AG04449 (cell line): ENCODE measurements at regions not wholly inside any gene's neighbourhood (a gene's known extent, or its start where the extent isn't known, plus 50 kb on each side); places are given as distances from the start of the nearest gene placed in this dataset.

Experiments
- CTCF ChIA-PET: fragments of 350-600 bp; formaldehyde crosslinking; extraction: SDS; loops from one replicate; lab custom pipeline; 2021; ENCODE audit warnings: antibody characterized with exemption; lab: Yijun Ruan, JAX
- POLR2A ChIA-PET: fragments of 400-600, 350-600 bp; formaldehyde crosslinking; extraction: SDS; loops from one replicate; lab custom pipeline; 2020; ENCODE audit warnings: antibody characterized with exemption, inconsistent platforms; lab: Yijun Ruan, JAX
- DNase-seq: peaks from one replicate; pipeline ENCODE4 v3.0.0-alpha.2; 2010; ENCODE audit warnings: low read depth, low spot score
- H3K4me3 ChIP-seq: 2 replicates; pipeline ENCODE4 v1.5.1; 2011; ENCODE audit warnings: low read depth, mild to moderate bottlenecking, control low read depth, low read length
- CTCF ChIP-seq: IDR thresholded peaks from one replicate; pipeline ENCODE4 v1.5.1; 2011; ENCODE audit warnings: mild to moderate bottlenecking, moderate library complexity, low read length, control low read depth, inconsistent platforms; ENCODE audit not compliant: insufficient read depth; ENCODE audit errors: missing control alignments

DNA sequence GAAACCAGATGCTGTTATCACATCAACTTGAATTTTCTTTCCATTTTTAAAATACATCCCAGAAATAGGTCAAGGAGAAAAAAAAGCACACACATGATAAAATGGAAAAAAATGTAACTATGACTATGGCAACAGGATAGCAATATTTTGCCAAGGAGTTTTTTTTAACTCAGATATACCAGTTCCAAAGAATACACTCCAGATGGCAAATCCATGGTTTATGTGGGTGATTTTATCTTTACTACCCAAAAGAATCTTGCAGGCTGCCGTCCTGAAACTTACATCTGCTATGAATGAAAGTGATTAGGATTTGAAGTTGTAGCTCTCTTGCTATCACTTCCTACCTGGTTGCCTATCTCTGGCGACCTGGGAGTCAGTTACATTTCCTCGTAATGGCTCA, 91.0 kb upstream of the PLPPR4 start:
- no peak for TF ChIP-seq CTCF
- DNase-seq, result no peak
- no peak overlapping the region for H3K4me3 ChIP-seq
- POLR2A ChIA-PET, result no interaction called here
- CTCF ChIA-PET, result interaction anchor here (1.0 to 2.3 kb wide), 2 partner anchors 10 to 308 kb away, joined by 3 to 19 read pairs; no protein-coding TSS in a partner anchor

- no peak for TF ChIP-seq CTCF
- H3K4me3 ChIP-seq, result no peak overlapping the region
- DNase-seq, result no peak
- ChIA-PET POLR2A (no interaction called here), CTCF (interaction anchor here (0.9 to 2.3 kb wide), 4 partner anchors 9 to 380 kb away, joined by 3 to 19 read pairs (median 4); no protein-coding TSS in a partner anchor)
These were observed 90.4 kb upstream of the PLPPR4 start for GRCh38 chr1:99173900-99174299.

DNA sequence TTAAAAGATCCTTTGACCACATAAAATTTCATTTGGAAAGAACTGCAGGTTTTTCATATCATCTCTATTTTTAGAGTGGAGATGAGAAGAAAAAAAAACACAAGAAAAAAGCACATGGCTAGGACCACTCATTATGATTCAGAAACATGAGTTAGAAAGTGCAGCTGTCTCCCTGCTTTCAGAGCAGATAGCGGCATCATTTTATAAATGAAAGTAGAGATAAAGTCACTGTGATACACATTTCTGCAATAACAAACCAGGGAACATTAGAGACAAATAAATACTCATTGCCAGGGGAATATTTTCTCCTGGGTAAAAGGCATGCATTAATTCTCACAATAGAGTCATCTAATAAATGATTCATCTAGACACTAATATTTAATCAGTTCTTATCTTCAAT, 87.5 kb upstream of the PLPPR4 start:
- CTCF ChIA-PET, result interaction anchor here (0.7 to 2.0 kb wide), 8 partner anchors 9 to 509 kb away, joined by 3 to 29 read pairs (median 4); no protein-coding TSS in a partner anchor
- DNase-seq, result no peak

GRCh38 chr1:99177465-99177864, 86.8 kb upstream of the PLPPR4 start:
- no peak for DNase-seq
- ChIA-PET CTCF (interaction anchor here (0.9 to 1.2 kb wide), 4 partner anchors 15 to 350 kb away, joined by 3 to 4 read pairs (median 3); no protein-coding TSS in a partner anchor), POLR2A (no interaction called here)
- H3K4me3 ChIP-seq, result no peak overlapping the region
- TF ChIP-seq CTCF, result no peak

More for the DNA sequence above, 87.5 kb upstream of the PLPPR4 start:
- TF ChIP-seq CTCF, result no peak
- POLR2A ChIA-PET, result no interaction called here
- H3K4me3 ChIP-seq, result no peak overlapping the region

DNA sequence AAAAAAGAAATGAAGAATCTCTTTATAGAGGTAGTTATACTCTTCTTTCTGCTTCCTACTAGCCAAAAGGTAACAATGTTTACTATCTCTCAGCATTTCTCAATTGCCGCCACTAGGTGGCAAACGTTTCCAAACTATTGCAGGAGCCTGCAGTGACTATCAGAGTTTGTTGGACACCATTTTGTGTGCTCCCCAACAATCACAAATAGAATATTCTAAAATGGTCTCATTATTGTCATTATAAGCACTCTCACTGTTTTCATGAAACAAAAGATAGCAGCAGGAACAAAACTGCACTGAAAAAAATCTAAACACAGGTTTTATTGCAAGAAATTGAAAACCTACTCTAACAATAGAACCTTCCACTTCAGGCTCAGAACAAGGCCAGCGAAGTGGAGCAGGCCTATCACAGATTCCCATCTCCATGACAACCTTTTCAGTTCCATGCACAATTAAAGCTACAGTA, 83.9 kb upstream of the PLPPR4 start:
- ChIA-PET POLR2A (no interaction called here), CTCF (interaction anchor here (0.6 to 3.6 kb wide), 27 partner anchors 10 to 1373 kb away, joined by 3 to 98 read pairs (median 4); no protein-coding TSS in a partner anchor)
- no peak overlapping the region for H3K4me3 ChIP-seq
- no peak for DNase-seq
- TF ChIP-seq CTCF, result peak; percentile 60

DNA sequence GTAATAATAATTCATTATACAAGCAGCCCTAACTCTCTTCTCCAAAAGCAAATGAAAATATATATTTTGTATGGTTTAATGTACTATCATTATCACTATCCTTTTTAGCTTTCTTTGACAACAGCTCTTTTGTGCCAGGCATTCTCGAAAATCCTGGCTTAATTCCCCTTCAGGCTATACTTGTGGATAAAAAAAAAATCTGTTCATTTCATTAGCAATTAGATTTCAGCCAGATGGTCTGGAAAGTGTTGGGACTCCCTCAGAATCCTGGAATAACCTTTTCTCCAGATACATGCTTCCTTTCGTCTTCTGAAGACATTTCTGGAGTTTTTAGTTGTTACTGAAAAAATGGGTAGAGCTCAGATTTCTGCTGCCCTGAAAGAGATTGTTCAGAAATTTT, 83.4 kb upstream of the PLPPR4 start:
- no peak overlapping the region for H3K4me3 ChIP-seq
- TF ChIP-seq CTCF, result no peak
- DNase-seq, result no peak
- POLR2A ChIA-PET, result no interaction called here
- CTCF ChIA-PET, result interaction anchor here (0.6 to 3.6 kb wide), 27 partner anchors 10 to 1373 kb away, joined by 3 to 98 read pairs (median 4); no protein-coding TSS in a partner anchor
